Colonic mucosa (tissue), 4 donors: ENCODE measurements at regions not wholly inside any gene's neighbourhood (a gene's known extent, or its start where the extent isn't known, plus 50 kb on each side); places are given as distances from the start of the nearest gene placed in this dataset.

ENCODE experiments used
- DNase-seq: peaks from one replicate; pipeline ENCODE4 v3.0.0-alpha.2; 2020
- H3K27ac ChIP-seq: fragments of 200-600 bp; one replicate; pipeline ENCODE4 v1.8.0; 2021
- H3K27me3 ChIP-seq: fragments of 200-600 bp; one replicate; pipeline ENCODE4 v1.8.0; 2021
- H3K36me3 ChIP-seq: fragments of 200-600 bp; one replicate; pipeline ENCODE4 v1.8.0; 2021
- H3K4me1 ChIP-seq: fragments of 200-600 bp; one replicate; pipeline ENCODE4 v1.8.0; 2021; ENCODE audit warnings: mild to moderate bottlenecking
- H3K4me3 ChIP-seq: fragments of 200-600 bp; one replicate; pipeline ENCODE4 v1.8.0; 2021
- H3K9ac ChIP-seq, 2 donors: one replicate each; pipeline ENCODE4 v1.7.0; 2013; ENCODE audit warnings: control low read depth in 2 of 2, low read depth in 2 of 2, low read length in 2 of 2
- H3K9me3 ChIP-seq: fragments of 200-600 bp; one replicate; pipeline ENCODE4 v1.8.0; 2021
- CTCF ChIP-seq: fragments of 200-600 bp; IDR thresholded peaks from one replicate; pipeline ENCODE4 v1.8.0; 2022; ENCODE audit warnings: antibody characterized with exemption, mild to moderate bottlenecking
- intact Hi-C: fragments of 100-400 bp; cut with DNase I; formaldehyde crosslinking; loops from one replicate; pipeline ENCODE4 v1.14.1; 2022
- donor health status: healthy.
- donor health status: DM: no; HTN: no; CAD: no.
- donor health status: DM: no; HTN: no; CAD: no.

- Histone ChIP-seq H3K4me1 (no peaks in the 10 kb centered on the region), H3K36me3 (no peaks in the 10 kb centered on the region), H3K9ac (no peak overlapping the region), H3K9me3 (no peaks in the 10 kb centered on the region), H3K4me3 (no peak overlapping the region), H3K27ac (no peak overlapping the region), H3K27me3 (no peaks in the 10 kb centered on the region)
- no peak for TF ChIP-seq CTCF
- intact Hi-C loops = no loop called here
- no peak for DNase-seq
Observed at GRCh38 chr6:6405997-6406714, 85.7 kb upstream of the F13A1 start.

- Histone ChIP-seq H3K27ac (no peak overlapping the region), H3K36me3 (no peaks in the 10 kb centered on the region), H3K9me3 (no peaks in the 10 kb centered on the region), H3K27me3 (no peaks in the 10 kb centered on the region), H3K4me1 (no peaks in the 10 kb centered on the region), H3K4me3 (no peak overlapping the region), H3K9ac (no peak overlapping the region)
- intact Hi-C loops = no loop called here
- no peak for DNase-seq
- TF ChIP-seq CTCF = no peak
Observed at GRCh38 chr6:6406715-6407070, 86.2 kb upstream of the F13A1 start.

- no peak for DNase-seq
- intact Hi-C loops = no loop called here
- Histone ChIP-seq H3K9me3 (no peaks in the 10 kb centered on the region), H3K4me3 (no peak overlapping the region), H3K4me1 (no peaks in the 10 kb centered on the region), H3K27ac (no peak overlapping the region), H3K36me3 (no peaks in the 10 kb centered on the region), H3K9ac (no peak overlapping the region), H3K27me3 (no peaks in the 10 kb centered on the region)
- no peak for TF ChIP-seq CTCF
Observed at GRCh38 chr6:6407071-6407741, 86.7 kb upstream of the F13A1 start.

GRCh38 chr6:6409397-6410030 lies 89.1 kb upstream of the F13A1 start:
- no peak overlapping the region for H3K9ac ChIP-seq
- H3K27me3 ChIP-seq = no peaks in the 10 kb centered on the region
- no peaks in the 10 kb centered on the region for H3K36me3 ChIP-seq
- H3K27ac ChIP-seq = no peak overlapping the region
- H3K9me3 ChIP-seq = no peaks in the 10 kb centered on the region
- no peak for TF ChIP-seq CTCF
- no peak for DNase-seq
- no peaks in the 10 kb centered on the region for H3K4me1 ChIP-seq
- no peak overlapping the region for H3K4me3 ChIP-seq
- intact Hi-C loops = no loop called here

- H3K27ac ChIP-seq = no peak overlapping the region
- no peak overlapping the region for H3K4me3 ChIP-seq
- H3K9ac ChIP-seq = no peak overlapping the region
- H3K36me3 ChIP-seq = no peaks in the 10 kb centered on the region
- DNase-seq = no peak
- TF ChIP-seq CTCF = no peak
- no peaks in the 10 kb centered on the region for H3K4me1 ChIP-seq
- no peaks in the 10 kb centered on the region for H3K27me3 ChIP-seq
- intact Hi-C loops = no loop called here
- no peaks in the 10 kb centered on the region for H3K9me3 ChIP-seq
Observed at GRCh38 chr6:6411115-6411514, 90.7 kb upstream of the F13A1 start.
